KG1 (cell line): ENCODE measurements at regions not wholly inside any gene's neighbourhood (a gene's known extent, or its start where the extent isn't known, plus 50 kb on each side); places are given as distances from the start of the nearest gene placed in this dataset.

Source experiments
- DNase-seq: peaks from one replicate; lab custom pipeline; 2025; lab: John Stamatoyannopoulos, UW

DNA sequence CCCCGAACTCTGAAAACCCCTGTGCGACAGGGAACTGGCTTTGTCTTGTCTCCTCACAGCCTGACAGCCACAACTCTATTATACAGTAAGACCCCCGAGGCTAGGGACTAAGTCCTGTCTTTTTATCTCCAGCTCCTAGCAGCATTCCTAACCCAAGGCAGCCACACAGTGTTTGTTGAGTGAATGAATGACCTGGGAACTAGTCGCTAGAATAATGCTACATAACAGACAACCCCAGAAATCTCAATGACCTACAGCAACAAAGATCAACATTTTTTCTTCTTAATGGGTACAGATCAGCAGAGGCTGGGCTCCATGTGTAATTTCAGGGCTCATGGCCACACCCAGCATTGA lies 71.4 kb upstream of the TNRC6C start:
- DNase-seq = no peak

DNA sequence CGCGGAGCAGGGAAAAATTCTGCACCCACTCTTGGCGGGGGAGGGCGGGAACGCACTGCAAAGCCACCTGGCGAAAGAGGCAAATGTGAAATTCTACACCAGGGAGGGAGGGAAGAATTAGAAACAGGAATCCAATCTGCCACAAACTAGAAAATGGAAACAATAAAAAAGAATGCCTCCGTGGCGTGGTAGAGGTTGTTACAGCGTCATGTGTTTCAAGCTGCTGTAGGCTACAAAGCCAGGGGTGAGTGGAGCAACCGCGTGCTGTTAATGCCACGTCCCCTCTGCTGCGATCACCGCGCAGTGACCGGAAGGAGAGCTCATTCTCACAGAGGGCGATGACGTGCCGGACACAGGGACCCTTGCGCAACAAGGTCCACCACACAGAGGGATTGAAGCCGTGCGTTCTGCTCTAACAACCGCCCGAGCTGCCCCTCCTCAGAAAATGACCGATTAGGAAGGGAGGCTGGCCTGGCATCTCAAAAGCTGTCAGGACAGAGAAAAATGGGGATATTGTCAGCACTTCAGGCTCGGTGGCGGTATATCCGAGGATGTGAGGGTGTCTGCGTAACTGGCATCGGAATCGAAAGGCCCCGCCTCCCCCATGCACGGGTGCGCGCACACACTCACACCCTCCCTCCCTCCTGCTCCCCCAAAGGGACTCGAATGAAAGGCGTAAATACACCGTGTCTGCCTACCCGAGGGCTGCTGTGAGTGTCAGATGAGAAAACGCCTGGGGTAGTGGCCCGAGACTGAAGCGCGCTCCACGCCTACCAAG lies 70.8 kb upstream of the TNRC6C start:
- DNase-seq = no peak

DNA sequence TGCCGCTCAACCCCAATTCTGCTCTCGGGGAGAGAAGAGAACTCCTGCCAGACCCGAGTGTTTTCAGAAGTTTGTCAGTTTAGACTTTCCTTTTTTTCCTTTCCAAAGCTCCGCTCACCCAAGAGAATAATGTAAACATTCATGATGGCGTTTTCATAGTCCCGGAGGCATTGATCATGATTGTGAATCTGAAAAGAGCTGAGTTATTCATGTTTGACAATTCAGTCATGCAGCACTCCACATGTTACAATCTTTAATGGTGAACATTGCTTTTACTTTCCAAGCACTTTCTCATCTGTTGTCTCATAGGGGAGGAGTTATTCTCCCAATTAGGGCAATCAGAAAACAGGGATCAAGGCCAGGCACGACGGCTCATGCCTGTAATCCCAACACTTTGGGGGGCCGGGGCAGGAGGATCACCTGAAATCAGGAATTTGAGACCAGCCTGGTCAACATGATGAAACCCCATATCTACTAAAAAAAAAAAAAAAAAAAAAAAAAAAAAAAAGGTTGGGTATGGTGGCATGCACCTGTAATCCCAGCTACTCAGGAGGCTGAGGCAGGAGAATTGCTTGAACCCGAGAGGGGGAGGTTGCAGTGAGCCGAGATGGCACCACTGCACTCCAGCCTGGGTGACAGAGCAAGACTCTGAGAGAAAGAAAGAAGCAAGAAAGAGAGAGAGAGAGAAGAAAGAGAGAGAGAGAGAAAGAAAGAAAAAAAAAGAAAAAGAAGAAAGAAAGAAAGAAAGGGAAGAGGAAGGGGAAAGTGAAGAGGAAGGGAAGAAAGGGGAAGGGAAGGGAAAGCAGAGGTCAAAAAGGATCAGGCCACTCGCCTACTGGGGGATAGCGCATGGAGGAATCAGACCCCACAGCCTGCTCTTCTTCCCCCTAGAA lies 70.0 kb upstream of the TNRC6C start:
- DNase-seq = no peak

DNA sequence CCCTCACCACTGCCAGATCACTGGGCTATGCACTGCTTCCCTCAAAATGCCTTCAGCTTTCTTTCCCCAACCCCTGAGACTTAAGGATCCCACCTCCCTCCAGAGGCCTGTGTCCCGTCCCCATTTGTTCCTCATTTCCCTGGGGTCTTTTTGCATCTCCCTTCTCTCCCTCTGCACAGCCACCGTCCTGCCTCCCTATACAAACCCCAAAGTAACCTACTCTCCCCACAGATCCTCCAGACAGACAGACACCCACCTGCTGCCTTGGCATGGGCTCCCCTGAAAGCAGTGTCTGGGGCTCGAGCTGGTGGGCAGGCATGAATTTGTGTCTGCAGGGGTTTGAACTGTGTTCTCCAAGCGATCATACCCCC lies 69.4 kb upstream of the TNRC6C start:
- DNase-seq = no peak

DNA sequence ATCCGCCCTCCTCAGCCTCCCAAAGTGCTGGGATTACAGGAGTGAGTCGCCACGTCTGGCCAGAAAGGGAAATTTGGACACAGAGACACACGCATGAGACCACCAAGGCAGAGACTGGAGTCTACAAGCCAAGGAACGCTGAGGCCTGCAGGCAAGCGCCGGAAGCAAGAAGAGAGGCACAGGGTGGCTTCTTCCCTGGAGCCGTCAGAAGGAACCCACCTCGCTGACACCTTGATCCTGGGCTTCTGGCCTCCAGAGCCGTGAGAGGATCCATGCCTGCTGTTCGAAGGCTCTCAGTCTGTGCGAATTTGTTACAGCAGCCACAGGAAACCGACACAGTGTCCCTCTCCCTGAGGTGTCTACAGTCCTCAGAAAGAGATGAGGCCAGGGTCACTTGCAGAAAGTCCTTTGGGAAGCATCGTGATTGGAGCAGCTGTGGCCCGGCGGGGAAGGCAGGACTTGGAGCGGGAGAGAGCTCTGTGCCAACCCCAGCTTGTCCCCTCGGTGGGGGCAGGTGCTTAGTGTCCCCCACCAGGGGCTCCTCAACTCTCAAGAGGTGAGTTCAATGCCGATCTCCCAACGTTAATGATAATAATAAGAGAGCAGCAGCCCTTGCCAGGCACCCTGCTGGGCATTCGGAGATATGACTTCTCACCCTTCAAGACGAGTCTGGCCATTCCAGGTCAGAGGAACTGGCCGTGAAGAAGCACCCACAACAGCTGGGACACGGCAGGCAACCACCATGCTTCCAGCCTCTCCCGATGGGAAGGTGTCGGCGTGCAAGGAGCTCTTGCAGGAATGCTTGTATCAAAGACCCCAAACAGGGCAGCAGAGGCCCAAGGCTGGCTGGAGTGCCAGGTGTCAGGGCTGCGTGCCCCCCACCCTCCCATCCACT lies 68.4 kb upstream of the TNRC6C start:
- DNase-seq = no peak

DNA sequence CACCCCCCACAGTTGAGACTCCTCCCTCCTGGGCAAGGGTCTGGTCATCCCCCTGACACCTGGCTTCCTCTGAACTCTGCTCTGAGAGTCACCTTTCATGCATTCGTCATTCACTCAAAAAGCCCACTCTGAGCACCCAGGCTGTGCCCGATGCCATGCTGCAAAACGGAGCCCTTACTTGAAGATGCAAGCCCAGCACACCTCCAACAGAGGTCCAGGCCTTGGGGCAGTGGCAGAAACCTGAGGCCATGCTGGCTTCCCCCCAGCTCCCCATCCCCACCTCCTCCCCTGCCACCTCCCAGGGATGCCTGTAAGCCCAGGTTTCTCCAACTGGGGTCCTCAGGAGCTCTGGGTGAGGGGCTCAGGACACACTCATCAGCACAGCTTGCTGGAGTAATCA lies 67.7 kb upstream of the TNRC6C start:
- DNase-seq = no peak

DNA sequence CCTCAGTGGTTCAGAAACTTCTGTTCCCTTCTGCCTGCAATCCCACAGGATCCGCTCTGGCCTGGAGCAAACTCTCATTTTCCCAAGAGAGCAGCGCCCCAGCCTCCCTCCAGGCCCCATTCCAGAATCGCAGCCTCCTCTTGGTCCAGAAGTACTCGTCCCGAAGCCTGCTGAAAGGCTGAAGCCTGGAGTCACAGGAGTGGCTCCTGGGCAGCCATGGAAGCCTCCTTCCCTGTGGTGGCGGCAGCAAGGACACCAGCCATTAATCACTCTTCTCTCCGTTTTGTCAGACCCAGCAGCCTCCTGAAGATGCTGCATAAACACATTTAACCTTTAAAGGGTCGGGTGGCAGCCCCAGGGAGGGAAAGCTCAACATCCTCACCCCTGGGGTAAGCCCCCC lies 66.9 kb upstream of the TNRC6C start:
- DNase-seq = no peak

DNA sequence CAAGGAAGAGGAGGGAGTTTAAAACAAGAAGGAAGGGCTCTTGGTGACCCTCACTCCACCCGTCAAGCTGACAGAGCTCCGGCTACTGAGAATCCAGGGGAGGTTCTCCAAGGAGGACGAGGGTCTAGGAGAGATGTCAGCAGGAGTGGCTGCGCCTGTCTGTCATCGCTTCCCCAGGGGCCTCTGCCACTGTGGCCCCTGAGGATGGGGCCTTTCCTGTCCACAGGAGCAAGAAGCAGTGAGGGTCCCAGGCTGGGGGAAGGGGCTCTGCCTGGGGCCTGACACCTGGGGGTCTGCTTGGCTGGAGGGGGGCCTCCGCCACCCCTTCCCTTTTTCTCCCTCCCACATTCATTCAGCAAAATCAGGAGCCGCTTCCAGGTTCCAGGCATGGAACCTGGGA lies 66.5 kb upstream of the TNRC6C start:
- no peak for DNase-seq

DNA sequence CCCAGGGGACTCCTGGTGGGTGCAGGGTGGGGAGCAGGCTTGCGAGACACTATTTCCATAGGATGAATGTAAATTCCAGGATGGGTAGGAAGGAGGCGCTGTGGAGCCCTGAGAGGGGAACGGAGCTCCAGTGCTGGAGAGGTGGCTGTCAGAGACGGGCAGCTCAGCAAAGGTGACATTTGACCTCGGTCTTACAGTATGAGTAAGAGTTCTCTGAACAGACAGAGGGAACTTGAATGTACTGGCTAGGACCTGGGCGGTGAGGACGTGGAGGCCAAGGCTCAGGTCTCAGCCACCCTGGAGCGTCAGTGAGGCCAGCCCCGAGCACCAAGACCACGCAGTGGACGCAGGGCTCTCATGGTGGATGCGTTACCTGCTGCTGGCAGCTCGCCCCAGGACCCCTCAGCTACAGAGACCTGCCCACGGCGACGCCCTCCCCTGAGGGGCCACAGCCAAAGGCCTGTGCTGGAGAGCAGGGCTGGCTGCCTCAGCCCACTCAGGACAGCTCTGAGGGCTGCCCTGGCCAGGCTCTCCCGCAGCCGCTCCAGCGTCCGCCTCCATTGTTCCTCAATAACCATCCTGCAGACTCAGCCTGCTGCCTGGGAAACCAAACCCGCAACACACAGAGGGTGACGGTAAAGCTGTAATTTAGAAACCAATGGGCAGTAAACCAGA lies 65.9 kb upstream of the TNRC6C start:
- DNase-seq = no peak

DNA sequence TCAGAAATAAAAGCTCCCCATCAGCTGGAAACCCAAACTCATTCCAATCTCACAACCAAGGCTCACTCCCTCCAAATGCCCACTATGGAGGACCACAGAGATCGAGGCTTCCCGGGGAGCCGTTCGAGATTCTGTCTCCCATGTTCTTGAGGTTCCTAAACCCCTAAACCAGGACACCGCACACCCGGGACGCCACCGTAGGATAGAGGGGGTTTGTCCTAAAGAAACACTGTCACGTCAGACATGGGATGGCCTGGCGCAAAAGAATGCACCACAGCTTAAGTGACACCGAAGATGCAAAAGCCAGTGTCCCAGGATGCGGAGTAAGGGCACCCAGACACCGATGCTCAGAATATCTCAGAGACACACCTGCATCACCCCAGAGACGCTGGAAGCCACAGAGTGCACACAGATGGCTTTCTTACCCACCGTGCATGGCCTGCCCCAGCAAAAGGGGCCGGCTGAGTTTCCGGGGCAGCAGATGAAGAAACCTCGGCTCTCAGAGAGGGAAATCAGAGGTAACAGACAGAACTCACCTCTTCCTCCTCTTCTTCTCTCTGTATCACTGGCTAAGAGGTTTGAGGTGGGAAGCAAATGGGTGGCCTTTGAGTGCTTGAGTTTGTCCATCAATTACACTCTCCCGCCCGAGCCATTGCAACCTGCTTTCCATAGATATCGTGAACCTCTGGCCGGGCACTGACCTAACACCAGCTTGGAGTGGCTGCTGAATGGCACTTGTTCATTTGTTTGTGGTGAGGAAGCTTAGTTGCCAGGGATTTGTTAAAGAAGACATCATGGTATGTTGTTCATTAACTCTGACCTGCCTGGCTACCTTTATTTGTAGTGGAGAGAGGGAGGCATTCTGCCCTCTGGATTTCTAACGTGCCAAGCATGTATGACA lies 65.1 kb upstream of the TNRC6C start:
- no peak for DNase-seq

DNA sequence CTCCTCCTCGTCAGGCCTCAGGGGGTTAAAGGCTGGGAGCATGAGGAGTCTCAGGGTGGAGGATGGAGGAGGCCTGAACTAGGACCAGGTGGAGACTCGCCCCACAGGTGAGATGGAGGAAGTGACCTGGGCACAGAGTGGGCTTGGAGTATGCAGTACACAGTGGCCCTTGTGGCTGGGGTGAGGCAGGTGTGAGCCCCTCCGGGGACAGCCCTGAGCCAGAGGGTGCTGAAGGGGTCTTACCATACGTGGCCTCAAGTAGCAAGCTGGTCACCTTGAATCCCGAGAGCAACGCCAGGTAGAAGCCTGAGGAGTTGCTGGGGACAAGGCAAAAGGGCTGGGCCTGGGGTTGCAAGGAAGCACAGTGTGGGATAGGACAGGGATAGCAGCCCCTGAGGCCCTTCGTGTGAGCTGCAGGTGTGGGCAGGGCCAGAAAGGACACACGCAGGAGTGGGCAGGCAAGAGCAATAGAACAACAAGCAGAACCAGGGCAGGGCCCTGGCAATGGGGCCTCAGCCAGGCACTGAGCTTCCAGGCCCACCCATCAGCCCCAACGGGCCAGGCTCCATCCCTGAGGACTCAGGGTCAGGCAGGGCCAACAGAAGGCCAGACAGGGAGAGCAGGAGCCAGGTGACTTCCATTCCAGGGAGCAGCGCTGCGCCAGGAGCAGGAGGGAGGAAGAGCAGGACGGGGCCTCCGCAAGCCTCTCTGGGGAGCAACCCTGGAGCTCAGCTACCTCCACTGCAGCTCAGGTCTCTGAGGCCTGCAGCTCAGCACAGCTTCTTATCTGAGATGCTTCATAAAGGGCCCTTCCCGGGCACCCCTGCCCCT lies 64.2 kb upstream of the TNRC6C start:
- DNase-seq = no peak

DNA sequence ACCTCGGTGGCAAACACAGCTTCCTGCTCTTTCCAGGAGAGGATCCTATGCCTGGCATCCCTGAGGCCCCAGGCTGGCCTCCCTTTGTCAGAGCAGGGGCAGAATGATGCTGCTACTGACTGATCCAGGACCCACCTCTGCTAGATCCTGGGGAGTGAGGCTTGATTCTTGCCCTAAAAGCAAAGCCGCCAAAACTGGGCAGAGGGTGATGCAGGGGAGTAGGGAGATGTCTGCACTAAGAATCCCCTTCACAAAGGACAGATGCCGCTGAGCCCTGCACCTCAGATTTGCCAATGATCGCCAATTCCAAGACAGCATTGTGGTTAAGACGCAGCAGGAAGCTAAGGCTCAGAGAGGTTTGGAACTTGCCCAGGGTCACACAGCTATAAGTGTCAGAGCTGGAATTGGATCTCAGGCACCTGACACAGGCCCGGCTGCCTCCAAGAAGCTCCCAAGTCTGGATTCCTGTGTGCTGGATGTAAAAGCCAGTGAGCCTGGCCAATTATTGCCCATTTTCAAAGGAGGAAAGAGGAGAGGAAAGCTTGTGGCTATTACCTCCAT lies 60.7 kb upstream of the TNRC6C start:
- no peak for DNase-seq

DNA sequence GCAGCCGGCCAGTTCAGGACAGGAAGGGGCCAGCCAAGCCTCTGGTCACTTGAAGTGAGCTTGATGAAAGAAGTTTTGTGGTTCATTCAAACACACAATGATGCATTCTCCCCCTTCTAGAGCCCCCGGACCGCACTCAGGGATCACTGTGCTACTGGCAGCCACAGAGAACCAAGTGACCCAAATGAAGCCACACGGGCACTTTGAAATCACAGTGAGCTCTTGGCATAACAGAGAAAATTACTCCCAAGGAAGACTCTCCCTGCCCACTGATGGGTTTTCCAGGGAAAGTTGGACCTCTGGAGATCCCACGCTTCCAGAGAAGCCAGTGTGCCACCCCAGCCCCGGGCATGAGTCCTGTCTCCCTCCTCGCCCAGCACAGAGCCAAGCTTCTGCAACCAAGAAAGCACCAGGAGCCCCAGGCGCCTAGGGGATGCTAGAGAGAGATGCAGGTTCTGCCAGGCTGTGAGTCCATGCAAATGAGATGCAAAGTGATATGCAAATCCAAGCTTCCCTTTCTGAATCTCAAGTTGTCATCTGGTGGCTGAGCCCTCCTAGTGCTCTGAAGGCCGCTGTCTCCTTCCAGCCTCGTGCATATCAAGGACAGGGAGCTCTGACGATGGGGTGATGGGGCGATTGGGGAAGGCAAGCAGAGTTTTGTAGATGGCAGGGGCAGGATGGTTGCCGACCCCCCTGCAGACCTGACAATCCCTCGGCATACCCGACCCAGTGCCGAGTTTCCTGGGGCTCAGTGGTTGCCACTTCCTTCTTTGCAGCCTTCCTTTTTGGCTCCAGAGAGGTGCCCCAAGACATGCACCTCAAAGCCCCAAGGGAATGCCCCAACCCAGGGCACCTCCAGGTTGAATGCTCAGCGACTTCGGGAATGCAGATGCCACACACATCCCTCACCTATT lies 59.7 kb upstream of the TNRC6C start:
- no peak for DNase-seq

DNA sequence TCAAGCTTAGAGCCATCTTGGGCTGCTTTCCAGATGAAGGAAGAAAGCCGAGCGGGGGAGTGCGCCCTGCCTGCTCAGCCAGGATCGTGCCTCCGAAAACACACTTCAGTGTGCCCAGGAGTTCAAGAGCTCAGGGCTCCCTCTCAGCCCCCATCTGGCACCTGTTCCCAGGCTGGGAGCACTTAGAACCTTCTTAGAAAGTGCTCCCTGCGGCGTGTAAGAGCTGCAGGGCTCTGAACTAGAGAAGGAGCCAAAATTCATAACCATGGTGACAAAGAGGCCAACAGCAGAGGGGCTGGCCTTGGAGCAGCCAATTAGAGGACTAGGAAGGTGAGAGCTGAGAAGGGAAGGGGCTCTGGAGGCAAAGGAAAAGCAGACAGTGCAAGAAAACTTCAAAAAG lies 59.0 kb upstream of the TNRC6C start:
- no peak for DNase-seq

DNA sequence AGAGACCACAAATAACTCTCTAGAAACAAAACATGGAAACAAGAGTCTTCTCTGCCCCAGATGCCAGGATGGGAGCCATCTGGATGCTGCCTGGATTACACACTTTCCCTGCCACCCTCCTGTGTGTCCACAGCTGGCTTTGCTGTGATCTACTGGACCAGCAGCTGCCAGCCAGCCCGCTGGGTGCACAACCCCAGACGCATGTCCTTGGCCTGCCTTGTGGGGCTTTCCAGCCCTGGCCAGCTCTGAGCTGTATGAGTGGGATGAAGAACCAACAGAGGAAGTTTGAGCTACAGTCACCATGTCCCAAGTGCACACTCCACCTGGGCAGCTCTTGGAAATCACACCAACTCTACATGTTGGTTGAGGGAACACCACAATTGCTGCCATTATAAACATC lies 57.0 kb upstream of the TNRC6C start:
- no peak for DNase-seq

DNA sequence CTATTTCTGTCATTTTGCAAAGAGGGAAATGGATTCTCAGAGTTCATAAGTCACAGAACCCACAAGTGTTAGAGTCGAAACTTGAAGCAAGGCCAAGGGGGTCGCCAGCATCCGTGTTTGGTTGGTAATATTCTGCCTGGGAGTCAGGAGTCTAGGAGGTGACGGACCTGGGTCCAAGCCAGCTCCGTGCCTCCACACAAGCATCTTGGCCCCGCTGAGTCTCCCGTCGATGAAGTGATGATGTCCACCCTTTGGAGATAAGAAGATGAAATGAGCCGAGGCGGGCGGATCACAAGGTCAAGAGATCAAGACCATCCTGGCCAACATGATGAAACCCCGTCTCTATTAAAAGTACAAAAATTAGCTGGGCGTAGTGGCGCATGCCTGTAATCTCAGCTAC lies 53.2 kb upstream of the TNRC6C start:
- no peak for DNase-seq

DNA sequence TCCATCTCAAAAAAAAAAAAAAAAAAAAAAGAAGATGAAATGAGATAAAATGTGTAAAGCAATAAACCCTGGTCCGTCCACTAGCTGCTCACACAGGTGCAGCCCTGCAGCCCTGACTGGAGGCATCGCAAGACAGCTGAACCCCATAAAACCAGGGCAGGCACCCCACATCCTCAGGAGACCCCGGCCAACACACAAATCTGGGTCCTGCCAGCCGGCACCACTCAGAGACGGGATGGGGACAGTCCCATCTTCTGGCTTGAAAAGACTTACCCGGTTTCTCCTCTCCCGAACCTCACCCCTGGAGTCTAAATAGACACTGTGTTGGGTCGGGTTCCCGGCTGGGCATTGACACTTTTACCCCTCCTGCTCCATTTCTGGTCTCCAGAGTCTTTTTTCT lies 52.7 kb upstream of the TNRC6C start:
- DNase-seq = no peak

DNA sequence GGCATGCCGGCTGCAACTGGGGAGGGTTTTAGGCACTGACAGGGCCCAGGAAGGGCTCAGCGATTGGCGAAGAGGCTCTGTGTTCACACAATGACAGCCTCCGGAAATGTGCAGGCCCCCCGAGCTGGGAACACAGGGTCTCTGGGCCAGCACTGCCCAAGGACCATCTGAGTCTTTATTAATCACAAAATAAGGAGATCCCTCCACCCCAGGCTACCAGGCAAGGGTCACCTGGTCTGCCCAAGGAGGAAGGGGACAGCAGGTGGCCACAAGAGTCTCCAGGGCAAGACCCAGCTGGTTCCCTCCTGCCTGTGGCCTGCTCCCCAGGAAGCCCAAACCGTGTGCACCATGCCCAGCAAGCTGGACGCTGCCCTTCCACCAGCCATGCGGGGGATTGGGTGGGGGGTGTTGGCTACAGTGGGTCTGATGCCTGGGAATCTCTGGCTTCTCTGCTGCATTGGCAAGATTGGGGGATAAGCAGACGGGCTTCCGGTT lies 52.1 kb upstream of the TNRC6C start:
- DNase-seq = no peak
